Fibroblast of skin of left biceps (primary cell): ENCODE measurements at regions not wholly inside any gene's neighbourhood (a gene's known extent, or its start where the extent isn't known, plus 50 kb on each side); places are given as distances from the start of the nearest gene placed in this dataset.

Experiments used
- DNase-seq, 2 experiments: peaks; one replicate each; pipeline ENCODE4 v3.0.0-alpha.2; 2013; ENCODE audit warnings: low read depth in 2 of 2

DNA sequence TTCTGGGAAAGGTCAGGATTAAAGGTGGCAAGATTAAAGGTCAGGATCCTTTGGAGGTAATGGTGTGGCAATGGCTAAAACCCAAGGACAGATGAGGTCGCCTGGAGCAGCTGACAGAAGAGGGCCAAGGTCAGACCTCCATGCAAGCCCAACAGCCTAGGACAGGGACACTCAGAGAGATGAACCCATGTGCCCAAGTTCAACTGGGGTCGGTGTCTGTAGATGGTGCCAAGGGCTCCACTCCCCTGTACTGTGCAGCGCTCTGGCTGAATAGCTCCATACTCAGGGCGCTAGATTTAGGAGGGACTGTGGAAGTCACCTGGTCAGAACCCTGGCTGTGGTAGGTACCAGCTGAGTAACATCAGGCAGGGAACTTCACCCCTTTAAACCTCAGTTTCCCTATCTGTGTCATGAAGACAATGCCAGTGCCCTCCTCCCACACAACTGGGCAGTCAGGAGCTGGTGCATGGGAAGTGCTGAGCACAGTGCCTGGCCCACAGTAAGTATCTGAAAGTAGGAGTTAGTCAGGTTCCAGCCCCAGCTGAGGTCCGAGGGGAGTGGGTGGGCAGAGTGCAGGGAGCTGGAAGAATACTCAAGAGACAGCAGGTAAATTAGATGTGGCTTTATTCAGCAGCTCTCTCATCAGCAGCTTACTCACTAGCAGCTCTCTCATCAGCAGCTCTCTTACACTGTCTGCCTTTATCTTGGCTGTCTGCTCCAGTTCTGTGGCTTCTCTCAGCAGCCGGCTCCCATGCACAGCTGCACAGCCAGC, 327.1 kb downstream of the GLRX3 start:
- no peak for DNase-seq

DNA sequence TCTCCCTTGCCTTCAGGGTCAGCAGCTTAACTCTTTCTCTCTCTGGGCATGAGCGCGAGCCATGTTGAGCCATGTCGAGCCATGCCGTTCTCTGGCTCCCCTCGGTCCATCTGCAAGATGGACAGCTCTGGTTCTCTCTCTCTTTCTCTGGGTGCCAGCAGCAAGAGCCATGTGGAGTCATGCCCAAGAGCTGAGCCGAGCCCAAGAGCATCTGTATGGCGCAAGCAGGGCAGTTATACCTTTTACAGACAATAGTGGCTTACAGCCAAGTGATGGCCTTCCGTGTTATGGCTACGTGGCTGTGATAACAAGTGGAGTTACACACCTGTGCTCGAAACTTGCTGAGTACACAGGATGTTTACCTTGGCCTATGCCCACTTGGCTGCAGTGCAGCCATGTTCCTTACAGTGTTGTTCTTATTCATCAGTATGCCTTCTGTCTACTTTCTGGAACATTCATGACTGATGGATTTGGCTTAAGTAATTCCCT, 327.7 kb downstream of the GLRX3 start:
- no peak for DNase-seq

DNA sequence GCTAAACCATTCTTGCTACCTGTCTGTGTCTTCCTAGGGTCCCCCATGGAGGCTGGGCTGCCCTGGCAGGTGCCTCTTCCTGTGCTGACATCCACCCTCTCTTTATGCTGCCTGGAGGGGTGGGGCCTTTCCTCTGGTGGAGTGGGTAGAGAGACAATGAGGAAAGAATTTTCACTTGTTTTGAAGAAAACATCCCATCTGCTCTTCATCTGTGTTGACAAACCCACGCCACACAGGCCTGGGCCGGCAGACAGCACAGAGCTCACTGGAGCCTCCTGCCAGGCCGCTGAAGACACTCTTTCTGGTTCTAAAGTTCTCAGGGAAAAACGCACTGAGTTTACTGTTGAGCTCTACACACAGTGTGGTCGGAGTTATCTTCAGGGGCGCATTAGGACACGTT, 328.2 kb downstream of the GLRX3 start:
- DNase-seq = no peak

DNA sequence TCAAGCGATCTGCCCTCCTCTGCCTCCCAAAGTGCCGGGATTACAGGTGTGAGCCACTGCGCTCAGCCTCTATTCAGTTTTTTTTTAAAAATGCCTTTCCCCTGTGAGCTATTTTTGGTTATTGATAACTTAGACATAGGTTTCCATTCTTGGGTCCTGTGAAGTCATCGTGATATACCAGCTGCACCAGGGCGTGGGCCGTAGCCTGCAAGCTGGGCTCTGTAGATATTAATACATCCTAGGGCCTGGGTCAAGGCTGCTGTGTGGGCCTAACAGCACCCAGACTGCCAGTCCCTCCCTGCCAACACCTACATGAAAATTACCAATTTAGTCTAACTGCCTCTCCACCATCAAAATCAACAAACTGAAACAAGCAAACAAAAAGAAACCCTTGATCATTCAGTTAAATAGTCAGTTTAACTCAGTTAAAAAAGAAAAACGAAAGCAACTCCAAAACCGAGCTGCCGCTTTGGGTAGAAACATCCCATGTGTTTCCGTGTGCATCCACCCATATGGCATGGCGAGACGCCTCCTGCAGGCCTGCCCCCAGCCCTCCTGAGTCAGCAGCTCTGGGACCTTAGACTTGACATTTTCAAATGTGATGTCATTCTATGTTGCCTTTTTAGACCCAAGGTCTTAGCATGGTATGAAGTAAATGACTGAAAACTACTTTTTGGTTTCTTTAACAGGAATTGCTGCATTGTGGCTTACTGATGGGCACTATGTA, 330.2 kb downstream of the GLRX3 start:
- DNase-seq = no peak

DNA sequence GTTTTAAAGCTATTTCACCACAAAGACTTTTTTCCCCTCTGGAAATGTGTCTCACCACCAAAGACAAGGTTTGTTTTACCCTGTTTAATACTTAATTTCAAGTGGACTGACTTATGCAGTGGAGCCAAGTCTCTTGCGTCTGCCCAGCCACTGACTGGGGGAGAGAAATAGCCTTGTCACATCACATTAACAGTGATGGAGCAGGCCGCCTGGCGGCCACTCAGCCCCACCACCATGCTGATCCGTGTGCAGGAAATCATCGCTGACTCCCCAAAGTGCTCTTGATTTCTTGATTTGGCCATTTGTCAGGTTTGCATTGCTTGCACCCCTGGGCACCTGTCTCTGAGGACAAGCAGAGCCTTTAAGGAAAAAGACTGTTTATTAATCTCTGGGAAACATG, 334.1 kb downstream of the GLRX3 start:
- DNase-seq = no peak

DNA sequence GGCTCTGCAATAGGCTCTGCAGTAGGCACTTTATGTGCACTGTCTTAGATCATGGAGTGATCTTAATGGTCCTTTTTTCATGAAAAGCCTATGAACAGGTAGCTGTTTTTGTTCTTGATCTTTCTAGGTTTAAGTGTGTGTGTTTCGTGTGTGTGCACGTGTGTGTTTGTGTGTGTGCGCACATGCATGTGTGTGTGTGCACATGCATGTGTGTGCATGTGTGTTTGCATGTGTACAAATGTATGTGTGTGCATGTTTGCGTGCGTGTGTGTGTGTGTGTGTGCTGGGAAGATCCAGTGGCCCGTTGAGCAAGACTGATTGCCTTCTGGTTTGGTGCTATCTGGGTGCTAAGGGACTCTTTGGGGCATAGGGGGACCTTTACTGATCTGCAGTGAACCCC, 334.8 kb downstream of the GLRX3 start:
- no peak for DNase-seq

DNA sequence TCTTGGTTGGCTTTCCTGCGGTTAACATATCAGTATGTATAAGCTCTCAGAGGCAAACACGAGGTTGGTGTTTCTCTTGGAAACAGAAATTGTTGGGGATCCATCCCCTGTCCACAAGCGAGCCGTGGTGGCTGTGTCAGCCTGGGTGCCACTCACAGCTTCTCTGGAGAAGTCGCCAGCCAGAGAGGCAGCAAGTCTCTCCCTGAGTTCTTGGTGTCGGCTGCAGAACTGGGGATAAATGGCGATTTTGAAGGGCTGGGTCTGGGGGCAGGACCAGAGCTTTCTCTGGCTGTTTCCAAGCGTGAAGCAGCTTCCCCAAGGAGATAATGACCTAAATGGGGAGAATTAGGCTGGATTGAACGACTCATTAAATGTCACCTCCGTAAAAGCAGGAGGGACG, 335.3 kb downstream of the GLRX3 start:
- DNase-seq = no peak

DNA sequence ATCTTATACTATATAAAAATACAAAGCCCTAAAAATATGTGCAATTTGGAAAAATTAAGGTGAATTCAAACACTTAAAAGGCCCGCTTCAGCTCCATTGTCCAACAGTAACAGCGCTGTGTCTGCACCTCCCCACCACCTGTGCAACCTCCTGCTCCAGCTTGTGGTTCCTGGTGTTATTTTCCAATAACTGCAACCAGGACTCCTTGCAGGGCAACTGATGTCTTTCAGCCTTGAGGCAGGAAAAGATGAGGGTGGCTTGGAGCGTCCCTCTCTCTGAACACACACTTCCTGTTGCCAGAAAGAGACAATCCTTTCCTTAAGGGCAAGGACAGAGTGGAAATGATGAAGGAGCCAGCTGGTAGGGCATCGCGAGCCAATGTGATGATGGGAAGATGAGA, 336.0 kb downstream of the GLRX3 start:
- DNase-seq = no peak

DNA sequence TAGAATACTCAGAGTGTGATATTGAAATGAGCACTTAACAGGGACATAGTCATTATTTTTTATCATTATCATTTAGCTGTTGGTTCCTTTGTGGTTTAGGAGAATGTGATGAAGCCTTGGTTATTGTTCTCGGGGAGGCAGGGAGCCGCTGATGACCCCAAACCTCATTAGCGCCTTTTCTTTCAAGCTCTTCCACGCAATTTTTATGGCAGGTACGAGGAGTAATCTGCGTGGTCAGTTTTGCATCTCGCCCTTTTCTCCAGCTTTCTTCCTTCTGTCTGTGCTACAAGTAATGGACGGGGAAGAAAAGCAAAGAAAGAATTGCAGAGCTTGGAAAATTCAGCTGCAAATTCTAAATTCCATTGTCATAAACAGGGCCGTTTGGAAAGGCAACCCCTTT, 338.4 kb downstream of the GLRX3 start:
- DNase-seq = no peak

DNA sequence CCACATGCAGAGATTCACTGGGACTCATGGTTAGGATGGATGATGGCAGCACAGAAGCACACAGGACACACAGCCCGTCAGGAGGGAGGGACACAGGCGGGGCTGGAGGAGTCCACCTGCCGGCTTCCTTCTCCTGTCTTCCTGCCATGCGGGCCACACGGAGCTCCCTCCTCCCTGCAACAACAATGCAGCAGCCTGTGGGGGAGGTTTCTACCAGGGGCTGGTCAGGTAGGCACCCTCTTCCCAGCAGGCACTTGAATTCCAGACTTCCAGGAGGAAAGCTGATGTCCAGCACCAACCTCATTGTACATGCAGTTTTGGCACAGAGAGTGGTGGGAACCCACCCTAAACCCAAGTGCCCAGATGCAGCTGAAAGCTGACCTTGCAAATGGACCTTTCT, 341.2 kb downstream of the GLRX3 start:
- no peak for DNase-seq

DNA sequence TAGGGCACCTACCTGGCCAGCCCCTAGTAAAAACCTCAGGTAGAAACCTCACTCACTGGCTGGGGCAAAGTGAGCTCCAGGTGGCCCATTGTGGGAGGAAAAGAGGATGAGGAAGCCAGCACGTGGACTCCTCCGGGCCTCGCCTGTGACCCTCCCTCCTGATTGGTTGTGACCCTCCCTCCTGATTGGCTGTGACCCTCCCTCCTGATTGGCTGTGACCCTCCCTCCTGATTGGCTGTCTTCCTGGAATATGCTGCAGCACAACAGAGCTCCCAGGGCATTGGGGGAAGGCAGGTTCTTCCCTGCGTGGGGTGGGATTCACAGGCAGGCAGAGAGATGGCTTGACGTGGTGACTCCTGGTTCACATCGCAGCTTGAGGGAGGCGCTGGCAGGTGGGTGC, 343.0 kb downstream of the GLRX3 start:
- no peak for DNase-seq

DNA sequence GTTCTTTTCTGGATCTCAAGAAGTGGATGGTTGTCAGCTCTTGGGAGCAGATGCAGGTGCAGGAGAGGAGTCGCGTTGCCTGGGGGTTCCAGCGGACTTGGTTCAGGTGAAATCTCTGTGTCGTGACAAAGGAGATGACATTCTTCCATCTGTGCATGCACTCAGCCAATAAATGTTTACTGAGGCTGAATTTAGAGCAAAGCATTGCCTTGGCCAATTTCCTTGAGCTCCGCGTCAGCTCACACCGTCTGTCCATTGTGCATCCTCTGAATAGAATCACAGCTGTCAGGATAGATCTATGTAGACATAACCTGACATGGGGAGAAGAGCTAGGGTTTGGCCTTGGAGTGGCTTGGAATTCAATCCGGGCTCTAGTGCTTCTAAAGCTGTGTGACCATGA, 343.7 kb downstream of the GLRX3 start:
- no peak for DNase-seq

DNA sequence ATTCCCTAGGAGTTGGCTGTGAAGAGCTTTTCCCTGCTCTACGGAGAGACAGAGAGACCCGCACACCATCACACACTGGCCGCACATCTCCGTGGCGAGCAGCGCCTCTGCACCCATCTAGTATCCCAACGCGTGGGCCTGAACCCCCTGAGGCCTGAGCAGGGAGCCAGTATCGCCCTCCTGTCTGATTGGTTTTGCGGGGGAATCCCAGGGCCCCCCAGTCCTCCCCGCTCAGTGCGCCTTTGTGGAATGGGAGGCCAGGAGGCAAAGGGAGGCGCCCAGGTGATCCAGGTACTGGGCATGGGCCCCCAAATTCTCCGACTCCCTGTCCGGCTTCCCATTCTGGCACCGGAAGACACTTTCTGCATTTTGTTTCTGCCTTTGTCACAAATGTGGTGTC, 344.3 kb downstream of the GLRX3 start:
- DNase-seq = no peak

DNA sequence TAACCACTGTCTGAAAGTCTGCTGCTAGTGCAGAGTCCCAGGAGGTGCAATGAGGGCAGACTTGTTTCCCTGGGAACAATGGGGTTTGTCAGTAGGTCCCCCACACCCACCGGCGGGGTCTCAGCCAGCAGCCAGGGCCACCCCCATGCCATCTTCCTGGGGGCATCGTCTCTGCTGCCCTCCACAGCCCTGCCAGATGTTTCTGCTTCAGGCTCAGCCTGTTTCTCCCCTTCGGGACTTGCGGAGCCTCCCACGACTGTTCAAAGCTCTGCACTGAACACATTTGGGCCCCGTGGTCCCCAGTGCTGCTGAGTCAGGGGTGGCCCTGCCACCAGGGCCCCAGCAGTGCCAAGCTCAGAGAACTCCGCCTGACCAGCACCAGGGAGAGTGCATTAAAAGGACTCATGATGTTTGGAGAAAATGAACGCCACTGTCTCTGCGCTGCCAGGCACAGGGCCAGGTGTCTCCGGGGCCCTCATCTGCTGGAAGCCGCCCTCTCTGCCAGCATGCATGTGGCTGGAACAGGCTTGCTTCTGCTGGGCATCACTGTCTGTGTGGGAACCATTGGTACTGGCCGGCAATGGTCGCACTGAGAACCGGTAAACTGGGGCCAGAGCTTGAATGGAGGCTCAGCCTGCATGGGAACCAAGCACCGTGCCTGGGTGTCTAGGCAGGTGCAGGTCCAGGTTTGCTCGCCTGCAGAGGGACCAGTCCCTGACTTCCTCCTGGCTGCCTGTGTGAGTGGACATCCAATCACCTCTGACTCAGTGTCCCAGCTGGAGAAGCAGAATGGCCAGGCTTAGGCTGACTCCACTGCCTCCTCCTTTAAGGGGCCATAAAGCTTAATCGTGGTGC, 345.1 kb downstream of the GLRX3 start:
- no peak for DNase-seq

DNA sequence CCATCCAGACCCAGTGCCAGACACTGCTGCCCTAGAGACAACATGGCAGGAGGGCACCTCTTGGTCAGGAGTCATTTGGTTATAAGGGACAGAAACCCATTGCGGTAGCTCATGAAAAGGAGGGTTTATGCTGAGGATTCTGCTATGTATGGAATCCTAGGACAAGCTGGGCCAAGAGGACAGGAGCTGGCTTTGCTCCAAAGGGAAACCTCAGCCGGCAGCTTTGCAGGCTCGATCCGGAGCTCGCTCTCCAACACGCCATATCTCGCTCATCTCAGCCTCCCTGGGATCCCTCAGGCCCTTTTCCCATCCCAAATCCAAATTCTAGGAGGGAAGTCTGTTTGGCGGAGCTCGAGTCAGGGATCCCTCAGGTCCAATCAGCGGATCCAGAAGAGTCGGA, 345.7 kb downstream of the GLRX3 start:
- DNase-seq = no peak

DNA sequence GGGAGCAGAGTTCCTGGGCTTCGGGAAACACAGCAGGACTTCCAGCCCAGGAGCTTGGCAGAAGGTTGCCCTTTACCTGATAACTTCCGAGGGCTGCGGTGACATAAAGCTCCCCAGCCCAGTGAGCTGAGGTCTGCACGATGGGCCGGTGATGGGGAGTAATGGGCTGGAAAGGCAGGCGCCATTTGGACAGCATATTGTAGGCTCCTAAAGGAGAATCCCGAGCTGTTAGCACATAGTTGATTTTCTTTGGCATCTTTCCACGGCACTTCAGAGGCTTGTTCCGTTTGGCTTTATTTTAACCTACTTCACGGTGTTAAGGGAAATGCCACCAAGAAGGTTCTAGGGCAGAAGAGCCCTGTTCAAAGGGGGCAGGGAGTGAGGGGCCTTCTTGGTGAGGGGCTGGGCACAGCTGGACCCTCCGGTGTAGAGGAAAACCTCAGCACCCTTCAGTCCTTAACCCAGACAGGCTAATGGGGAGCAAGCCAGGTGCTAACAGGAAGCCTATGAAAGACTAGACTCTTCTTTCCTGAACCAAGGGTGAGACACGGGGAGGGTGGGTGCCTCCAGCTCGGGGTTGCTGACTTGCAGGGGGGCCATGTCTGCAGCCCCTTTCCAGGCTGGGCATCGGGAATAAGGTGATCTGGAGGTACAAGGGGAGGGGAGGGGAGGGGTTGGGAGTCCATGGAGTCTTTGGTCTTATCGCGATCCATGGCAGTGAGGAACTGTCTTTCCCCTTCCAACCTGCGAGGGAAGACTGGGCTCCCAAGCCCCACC, 347.7 kb downstream of the GLRX3 start:
- DNase-seq = no peak

DNA sequence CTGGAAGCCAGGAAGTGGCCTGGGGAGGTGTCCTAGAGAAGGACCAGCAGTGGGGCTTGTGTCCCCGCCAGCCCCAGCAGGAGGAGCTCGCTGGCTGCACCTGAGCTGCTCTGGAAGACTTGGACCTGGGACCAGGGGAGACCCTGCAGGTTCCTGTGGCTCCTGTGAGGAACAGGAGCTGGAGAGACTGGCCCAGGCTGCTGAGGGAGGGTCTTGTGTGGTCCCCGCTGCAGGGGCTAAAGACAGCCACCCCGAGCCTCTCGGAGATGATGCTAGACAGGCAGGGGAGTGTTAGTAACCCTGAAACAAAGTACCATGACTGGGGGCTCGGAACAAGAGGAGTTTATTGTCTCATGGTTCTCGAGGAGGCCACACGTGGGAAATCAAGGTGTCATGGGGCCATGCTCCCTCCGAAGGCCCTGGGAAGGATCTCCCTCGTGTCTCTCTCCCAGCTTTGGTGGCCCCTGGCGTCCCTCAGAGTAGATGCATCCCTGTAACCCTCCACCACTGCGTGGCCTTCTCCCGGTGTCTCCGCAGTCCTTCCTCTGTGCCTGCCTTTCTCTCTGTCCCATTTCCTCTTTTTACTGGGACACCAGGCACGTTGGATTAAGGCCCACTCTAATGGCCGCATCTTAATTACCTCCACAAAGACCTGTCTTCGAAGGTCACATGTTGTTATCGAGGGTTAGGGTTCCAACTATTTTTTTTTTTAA, 348.4 kb downstream of the GLRX3 start:
- DNase-seq = no peak

DNA sequence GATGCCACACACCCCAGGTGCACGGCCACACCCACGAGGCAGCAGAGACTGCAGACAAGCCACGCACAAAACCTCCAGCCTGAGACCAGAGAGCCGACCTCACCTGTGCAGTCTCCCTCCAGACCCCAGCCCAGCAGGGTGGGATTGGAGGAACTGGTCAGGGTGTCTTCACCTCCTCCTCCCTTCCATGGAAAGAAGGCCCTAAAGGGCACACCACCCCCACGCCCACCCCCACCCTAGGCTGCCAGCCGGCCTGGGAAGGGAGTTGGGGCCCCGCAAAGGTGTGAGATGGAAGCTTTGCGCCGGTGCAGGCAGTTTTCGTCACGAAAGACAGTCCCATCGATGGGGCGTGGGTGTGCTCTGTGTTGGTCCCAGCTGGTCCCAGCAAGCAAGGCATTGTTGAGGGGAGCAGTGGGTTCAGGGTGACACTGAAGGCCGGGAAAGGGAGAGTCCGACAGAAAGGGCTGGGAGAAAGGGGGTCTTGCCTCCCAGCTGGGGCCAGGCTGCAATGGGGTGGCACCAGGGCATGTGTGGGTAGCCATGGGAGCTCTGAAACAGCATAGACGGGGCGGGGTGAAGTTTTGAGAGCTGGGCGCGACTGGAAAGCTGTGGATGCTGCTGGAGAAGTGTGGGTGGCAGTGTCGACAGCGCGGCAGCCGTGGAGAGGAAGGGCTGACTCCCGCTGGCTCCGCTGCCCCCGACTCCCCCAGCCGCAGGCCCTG, 349.2 kb downstream of the GLRX3 start:
- DNase-seq = no peak

DNA sequence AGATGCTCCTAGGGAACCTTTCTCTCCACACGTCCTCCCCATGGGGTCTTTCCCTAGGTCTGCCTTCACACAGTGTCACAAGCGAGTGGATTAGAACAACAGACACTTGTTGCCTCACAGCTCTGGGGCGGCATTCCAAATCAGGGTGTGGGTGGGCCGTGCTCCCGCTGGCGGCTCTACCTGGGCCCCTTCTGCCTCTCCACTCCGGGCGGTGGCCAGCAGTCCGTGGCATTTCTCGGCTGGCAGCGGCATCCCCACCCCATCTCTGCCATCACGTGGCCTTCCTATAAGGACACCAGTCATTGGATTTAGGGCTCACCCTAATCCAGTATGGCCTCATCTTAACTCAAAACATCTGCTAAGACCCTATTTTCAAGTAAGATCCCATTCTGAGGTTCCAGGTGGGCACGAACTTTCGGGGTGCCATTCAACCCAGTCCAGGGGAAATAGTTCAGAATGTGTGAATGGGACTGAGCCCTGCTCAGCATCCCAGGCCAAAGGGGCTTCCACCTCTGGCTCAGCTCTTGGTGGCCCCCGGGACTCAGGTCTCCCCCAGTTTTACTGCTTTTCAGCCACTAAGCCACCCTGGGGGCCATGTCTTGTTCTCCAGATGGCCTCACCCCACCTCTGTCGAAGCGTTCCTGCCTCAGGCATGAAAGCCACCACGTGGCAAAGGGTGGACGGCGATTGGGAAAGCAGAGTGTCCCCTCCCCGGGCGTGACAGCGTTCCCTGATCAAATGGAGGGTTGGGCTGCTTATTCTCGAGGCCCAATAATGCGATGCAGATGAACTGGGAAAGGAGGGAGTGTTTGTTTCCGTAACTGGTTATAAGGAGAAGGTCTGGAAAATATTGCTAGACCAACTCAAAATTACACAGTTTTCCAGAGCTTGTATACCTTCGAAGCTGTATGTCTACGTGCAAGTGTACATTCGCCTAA, 350.0 kb downstream of the GLRX3 start:
- no peak for DNase-seq
